GM18520 (cell line): ENCODE measurements at regions not wholly inside any gene's neighbourhood (a gene's known extent, or its start where the extent isn't known, plus 50 kb on each side); places are given as distances from the start of the nearest gene placed in this dataset.

Experiments used
- ATAC-seq: cut with Tn5 transposase; IDR thresholded peaks from one replicate; pipeline ENCODE4 v1.9.1; 2021; ENCODE audit not compliant: unreplicated experiment

DNA sequence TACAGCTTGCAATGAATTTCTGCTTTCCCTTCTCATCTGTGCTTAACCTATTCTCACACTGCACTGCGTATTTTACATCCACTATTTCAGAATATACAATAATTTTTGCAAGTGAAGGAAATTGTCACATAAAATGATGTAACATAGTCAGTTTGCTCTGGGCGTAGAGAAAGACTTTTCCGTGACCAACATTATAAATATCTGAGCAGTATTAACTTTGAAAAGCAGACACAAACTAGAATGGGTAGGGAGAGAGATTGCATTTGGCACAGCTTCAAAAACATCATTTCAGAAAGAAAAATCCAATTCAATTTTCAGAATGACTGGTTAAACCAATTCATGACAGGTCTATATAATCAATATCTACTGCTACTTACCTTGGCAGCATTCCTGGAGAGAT, 352.5 kb upstream of the MIR17HG start:
- no peak for ATAC-seq

DNA sequence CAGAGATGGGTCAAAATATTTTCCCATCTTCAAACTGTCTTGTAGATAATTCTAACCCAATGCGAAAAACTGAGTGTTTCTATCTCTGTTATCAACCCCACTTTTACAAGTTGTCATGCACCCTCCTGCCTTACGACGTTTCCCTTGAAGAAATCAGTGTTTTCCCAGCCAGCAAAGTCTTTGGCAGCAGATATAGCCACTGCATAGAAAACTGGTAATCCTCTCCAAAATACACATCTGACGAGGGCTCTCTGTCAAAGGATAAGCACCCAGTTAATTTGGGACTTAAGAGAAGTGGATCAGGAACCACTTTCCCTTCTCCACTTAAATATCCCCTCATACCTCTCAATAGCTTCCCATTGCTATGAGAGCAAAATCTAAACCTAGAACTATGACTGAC, 351.9 kb upstream of the MIR17HG start:
- no peak for ATAC-seq

- ATAC-seq = no peak
Observed at GRCh38 chr13:90997951-90998350, 349.5 kb upstream of the MIR17HG start.

DNA sequence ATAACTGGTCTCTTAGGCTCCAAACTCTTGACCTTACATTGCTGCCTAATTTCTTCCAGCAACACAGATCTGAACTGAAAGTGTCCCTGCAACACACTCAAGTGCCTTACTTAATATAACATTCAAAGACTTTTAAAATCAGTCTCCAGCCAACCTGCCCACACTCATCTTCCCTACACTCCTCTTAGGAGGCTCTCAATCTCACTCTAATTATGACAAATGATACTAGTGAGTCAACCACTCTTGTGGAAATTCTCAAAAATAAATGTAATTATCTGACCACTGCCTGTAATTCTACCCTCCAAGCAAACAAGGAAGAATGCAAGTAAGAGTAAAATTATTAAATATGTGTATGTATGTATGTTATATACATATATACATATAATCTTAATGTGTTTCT, 348.1 kb upstream of the MIR17HG start:
- no peak for ATAC-seq

GRCh38 chr13:91001371-91001770, 346.1 kb upstream of the MIR17HG start:
- ATAC-seq = no peak

GRCh38 chr13:91014696-91015095, 332.8 kb upstream of the MIR17HG start:
- ATAC-seq = no peak

DNA sequence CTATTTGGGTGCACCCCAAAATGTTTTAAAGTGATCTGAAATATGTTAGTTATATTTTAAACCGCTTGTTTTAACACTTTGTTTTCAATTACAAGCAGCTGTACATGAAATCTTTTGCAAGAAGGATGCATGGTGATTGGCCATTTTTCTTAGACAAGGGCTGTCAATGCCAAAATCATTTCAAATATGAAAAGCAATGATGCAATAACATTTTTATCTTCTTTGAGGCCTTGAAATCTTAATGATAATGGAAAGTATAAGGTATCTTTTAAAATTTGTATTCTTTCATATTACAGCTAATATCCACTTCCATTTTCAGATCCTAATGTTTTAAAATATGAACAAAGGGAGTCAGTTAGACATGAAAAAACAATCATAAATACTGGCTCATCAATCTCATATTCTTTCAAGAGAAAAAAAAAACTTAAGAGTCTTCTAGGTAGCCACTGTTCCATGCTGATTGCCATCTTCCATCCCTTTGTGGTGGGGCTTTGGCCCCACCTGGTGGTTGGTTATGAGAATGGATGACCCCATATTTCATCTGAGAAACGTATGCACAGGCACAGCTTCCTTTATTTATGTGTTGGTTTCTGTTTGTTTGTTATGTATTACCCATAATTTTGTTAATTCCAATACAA, 330.3 kb upstream of the MIR17HG start:
- ATAC-seq = peak; percentile 89

DNA sequence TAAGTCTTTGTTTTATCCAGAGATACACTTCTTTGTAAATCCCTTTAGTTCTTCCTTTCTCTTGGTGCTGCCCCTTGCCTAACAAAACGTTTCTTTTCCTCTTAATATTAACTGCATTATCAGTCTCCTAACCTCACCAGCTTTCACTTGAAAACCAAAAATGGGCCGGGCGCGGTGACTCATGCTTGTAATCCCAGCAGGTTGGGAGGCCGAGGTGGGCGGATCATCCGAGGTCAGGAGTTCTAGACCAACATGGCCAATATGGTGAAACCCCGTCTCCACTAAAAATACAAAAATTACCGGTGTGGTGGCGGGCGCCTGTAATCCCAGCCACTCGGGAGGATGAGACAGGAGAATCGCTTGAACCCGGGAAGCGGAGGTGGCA, 329.8 kb upstream of the MIR17HG start:
- no peak for ATAC-seq

- no peak for ATAC-seq
Observed at GRCh38 chr13:91020461-91021034, 326.9 kb upstream of the MIR17HG start.

DNA sequence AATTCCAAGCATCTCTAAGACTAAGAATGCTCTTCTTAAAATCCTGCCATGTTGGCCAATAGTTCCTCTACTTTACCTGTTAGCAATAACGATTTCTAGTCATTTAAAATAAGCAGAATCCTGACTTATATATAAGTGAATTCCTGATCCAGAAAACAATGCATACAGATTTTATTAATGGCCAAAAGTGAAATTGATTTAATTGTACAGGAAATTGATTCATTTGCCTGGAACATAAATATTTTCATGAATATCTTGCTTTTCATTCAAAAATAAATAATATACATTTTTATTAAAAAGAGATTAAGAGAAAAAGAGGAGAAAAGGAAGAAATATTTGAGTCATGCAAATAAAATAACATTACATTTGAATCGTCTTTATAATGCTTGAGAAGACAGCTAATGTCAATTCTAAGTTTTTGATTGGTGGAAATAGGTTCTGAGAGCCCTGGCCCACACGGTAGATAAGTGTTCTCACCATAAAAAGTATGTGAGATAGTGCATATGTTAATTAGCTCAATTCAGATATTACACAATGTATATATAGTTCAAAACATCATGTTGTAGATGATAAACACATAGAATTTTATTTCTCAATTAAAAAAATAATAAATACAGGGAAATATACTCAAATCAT, 323.2 kb upstream of the MIR17HG start:
- no peak for ATAC-seq

DNA sequence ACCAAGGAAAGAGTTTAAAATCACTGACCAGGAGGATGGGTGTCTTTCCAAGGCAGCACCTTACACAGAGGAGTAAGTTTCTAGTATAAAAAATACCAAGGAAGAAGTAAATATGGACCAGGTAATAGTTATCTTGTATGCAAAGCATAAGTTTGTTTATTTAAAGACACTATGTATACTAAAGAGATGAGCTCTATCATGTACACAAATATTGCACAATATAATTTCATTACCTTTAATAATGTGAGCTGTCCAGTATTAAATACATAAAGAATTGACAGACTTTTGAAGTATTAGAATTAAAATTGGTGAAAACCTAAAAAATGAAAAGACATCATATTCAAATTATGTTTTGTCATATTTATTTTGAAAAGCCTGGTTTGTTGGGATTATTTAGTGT, 322.0 kb upstream of the MIR17HG start:
- ATAC-seq = no peak

DNA sequence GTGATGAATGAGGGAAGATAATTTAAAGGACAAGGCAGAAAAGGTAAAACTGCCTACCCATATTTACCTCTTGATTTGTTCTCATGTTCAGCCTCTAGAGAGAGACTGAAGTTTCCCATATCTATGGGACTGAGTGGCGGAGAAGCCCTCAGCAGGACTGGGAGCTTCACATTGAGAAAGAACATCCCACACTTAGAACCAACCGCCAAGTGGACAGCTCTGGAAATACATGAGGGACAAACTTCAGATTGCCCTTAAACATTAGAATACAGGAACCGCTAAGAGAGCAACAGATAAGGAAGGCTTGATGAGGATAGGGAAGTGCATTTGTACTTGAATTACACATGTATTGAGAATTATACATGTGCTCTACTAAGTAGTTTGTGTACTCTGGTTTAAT, 316.0 kb upstream of the MIR17HG start:
- ATAC-seq = no peak

DNA sequence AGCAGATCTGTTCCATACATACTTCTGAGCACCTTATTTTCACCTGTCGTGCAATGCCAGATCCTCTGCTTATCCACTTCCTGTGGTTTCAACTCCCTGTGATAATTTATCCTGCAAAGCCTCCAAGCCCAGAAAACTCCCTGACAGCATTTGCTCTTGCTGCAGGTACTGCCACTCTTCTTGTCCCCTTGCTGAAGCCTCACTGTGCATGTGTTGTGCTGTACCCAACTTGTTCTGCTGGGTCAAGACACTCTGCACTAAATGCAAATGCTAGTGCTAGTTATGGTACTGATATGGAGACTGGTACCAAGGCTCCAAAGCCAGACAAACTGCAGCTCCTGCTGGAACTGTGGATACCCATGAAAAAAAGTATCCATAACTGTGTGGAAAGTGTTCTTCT, 315.4 kb upstream of the MIR17HG start:
- no peak for ATAC-seq

DNA sequence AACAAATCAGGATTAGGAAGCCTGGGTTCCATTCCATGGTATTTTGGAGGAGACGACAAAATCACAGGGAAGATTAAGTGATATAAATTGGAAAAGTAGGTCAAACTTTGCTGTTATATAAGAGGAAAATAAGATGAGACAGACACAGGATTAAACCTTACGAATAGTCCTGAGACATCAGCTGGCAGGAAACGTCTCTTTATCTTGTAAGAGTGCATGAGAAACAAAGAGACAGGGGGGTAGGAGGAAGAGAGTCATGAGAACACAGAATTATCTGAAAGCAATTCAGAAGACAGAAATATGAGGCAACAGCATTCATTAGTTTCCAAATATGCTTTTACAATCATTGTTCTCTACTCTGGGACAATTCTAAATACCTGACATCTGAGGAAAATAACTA, 310.6 kb upstream of the MIR17HG start:
- ATAC-seq = no peak

DNA sequence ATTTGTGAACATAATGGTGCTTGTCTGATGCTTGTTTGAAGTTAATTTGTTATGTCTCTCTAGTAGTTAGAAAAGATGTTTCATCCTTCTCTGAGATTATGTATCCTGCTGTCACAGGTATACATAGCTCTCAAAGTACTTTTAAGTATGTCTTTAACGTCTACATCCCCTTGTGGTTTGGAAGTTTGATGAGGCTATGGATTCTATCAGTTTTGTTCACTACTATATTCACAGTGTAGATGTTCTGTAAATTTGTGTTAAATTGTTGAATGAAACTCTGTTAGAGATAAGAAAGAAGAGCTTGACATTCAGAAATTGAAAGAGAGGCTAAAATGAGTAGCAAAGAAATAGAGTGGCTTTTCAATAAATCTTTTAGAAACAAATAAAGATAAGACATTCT, 304.6 kb upstream of the MIR17HG start:
- no peak for ATAC-seq

DNA sequence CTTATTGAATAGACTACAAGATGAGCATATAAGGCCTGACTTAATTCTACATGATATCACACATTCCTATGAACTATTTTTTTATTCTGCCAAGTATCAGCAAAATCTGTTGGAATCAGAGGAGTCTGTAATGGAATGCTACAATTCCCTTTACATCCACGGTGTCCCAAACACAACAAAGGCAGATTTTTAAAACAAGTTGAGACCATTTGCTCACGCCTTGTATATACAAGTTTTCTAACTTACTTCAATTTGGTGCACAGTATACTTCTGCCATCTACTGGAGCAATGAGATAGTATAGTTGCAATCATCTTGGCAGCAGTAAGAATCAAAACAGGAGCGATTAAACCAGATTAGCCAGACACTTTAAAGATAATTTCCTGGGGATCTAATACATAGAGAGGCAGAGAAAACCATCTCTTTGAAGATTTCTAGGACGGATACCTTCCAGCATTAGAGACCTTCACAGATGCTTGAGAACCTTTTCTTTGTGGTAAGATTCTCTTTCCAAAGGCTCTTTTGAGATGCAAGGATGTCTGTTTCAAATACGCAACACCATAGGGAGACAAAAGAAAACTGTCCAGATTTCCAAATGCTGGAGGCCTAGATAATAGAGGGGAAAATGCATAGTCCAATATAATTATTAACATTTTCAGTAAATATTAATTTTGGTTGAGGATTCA, 302.0 kb upstream of the MIR17HG start:
- no peak for ATAC-seq

GRCh38 chr13:91046715-91047327, 300.7 kb upstream of the MIR17HG start:
- ATAC-seq = no peak

DNA sequence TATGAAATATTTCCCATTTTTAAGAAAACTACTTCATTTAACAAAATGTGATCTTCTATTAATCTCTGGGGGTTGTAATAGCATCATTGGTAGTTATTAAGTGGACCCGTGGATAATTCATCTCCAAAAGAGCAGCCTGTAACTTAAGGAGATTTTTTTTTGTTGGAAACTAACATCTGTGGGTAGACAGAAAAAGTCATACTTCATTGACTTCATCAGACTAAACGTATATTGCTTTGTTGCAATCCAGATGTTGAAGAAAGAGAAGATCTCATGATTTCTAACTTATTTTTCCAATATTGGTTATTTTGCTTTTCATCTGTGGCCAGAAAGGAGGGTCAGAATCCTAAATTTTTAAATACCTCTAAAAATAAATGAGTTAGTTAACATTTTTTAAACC, 296.5 kb upstream of the MIR17HG start:
- no peak for ATAC-seq

DNA sequence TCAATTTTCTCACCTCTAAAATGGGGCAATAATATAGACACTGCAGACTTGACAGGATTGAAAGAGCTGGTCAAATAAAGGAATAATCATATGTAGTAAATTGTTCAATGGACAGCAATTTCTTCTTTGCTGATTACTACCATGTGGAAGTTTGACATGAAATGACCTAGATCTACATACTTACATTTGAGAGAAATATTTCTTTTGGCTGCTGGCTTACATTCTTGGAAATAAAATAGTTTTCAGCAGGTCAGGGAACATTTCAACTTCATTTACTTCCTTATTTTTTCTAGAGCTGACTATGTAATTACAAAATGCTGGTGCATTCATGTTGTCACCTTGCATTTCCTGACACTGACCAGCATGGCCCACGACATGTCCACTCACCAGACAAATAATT, 294.6 kb upstream of the MIR17HG start:
- no peak for ATAC-seq

GRCh38 chr13:91053318-91054065, 294.0 kb upstream of the MIR17HG start:
- no peak for ATAC-seq

GRCh38 chr13:91054902-91055301, 292.6 kb upstream of the MIR17HG start:
- ATAC-seq = no peak
